ENCODE measurements at regions not wholly inside any gene's neighbourhood (a gene's known extent, or its start where the extent isn't known, plus 50 kb on each side); places are given as distances from the start of the nearest gene placed in this dataset.

DNA sequence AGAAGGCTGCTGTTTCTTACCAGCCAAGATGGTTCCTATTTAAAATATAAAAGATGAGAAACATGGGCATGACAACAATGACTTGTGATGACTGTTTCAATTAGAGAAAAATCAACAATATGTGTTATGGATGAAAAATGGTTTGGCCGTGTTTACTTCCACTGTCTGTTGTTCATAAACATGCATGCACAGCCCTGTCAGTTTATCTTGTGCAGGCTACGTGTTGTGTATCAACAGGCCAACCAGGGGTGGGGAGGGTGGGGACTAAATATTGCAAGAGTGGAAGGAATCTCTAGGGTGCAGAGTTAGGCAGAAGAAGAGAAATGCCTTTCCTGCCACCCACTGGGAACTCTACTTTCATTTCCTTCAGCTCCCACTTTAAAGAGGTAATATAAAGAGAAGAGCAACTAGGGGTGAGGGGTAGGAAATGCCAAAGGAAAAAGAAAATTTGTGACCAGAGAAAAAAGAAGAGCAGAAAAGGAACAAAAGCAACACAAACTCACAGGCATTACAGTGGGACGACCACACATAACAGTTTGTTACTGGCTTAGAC is 116.8 kb upstream of the MEIS1 start:
- no peak for DNase-seq (ENCODE audit: low read depth, low spot score)
- H3K27ac ChIP-seq, result no peak overlapping the region

DNA sequence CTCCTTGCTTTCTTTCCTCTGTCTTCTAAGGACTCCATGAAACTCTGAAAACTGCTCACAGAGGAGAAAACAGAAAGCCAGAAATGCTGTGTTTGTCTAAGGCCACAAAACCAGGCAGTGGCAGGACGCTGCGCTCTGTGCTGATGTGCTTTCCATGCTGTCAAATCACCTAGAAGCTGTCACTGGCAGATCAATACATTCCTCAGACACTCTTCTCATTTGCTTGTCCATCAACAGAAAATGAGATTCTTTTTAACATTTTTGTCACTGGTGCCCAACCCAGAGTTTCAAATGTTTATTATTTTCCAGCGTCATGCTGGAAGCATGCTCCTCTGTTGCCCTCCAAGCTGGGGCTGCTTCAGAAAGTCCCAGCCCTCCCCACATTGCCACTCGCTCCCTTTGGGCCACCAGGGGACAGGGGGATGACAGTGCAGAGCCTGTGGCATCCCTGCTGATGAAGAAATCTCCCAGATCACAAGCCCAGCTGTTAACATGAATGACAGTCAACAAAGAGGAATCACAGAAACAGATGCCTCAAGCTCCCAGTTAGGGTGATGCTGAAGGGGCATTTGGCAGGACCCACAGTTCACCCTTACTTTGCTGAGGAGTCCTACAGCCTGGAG is 117.5 kb upstream of the MEIS1 start:
- no peak overlapping the region for H3K27ac ChIP-seq
- DNase-seq (ENCODE audit: low read depth, low spot score), result no peak

DNA sequence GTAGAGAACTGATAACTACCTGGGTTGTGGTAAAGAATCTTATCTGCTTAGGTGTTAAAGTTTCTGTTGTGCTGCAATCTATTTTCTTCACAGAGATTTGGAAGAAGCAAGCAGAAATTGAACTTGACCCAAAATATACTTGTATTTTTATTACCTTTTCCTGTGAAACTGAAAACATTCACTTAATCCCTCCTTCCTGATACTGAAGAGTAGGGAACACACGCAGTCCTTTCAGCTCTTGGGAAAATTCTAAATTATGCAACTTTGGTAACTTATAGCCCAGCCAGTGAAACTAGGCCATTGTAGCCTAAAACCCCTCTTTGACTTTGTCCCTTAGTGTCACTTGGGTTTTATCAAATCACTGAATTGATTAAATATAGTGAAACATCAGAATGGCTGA is 128.4 kb upstream of the MEIS1 start:
- H3K27ac ChIP-seq, result no peak overlapping the region
- DNase-seq (ENCODE audit: low read depth, low spot score), result no peak

DNA sequence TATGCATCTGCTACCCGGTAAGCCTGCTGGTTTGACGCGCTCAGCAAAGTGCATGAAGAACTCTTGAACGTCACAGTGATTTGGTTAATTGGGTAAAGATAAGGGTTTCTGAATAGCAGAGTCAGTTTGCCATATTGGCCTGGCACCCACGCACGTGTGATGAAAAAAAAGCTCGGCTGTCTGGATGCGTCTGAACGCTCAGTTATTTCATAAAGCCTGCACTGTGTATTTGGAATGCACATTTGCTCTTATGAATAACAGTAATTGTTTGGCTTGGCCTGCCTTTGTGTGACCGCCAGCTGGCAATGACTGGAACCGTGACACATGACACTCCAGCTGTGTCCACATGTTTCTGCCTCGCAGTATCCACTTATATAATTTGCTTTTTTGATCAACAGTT is 129.2 kb upstream of the MEIS1 start:
- DNase-seq (ENCODE audit: low read depth, low spot score), result peak; percentile 27
- no peak overlapping the region for H3K27ac ChIP-seq

DNA sequence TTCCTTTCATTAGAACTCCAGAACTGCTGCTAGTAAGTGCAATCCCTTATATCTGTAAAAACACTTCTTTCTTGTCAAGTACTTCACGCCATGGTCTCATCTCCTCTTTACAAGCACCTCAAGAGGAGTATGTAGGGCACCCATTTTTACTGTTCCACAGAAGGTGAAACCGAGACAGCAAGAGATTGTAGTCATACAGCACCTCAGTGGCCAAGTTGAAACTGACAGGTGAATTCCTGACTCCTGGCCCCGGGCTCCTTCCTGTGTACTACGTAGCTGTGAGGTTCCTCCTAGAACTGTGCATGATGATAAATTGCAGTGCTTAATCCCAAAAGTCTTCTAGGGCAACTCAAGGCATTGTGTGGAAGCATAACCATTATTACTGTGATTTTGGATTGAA is 131.5 kb upstream of the MEIS1 start:
- DNase-seq (ENCODE audit: low read depth, low spot score), result no peak
- no peak overlapping the region for H3K27ac ChIP-seq

DNA sequence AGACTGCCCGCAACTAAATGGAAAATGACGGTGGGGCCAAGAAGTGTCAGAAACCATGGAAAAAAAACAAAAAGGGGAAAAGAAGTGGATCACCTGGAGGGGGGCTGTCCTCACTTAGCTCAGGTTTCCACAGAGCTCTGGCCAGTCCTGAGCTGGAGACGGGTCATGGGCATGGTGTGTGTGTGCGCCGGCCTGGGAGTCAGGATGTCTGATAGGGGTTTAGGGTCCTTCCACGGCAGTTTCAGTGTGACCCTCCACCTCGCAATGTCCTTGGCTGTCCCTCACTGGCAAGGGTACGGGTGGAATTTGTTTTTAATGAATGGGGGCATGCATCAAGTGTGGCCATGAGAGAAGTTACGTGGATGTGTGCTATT is 133.2 kb upstream of the MEIS1 start:
- DNase-seq (ENCODE audit: low read depth, low spot score), result no peak
- no peak overlapping the region for H3K27ac ChIP-seq

DNA sequence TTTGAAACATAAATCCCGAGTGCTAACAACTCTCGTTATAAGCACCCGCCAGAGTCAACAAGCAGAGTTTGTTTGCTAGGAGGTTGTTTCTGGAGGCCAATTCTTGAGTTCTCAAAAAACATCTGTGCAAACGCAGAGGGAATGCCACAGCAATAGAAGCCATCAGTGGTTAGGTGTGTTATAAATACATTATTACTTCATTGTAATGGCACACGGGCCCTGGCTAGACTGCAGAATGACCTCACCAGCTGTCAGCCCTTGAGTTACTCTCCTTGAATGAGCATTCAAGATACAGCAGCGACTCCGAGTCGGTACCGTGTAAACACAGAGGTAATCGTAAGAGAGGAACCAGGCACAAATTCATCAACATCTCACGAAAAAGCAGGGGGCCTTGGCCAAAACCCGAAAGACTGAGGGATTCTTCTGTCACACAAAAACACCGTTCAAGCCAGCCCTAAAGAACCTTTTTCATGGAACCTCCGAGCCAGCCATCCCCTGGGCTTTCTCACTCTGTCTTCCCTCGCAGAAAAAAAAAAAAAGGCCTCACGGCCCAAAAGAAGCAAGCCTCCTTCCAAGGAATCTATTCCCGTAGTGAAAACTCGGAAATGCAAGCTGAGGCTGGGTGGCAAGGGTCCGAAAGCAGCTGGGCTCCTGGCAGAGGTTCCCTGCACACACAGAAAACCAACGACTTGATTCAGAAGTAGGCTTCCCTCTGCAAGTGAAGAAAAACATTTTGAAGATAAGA is 133.7 kb upstream of the MEIS1 start:
- no peak for DNase-seq (ENCODE audit: low read depth, low spot score)
- no peak overlapping the region for H3K27ac ChIP-seq

DNA sequence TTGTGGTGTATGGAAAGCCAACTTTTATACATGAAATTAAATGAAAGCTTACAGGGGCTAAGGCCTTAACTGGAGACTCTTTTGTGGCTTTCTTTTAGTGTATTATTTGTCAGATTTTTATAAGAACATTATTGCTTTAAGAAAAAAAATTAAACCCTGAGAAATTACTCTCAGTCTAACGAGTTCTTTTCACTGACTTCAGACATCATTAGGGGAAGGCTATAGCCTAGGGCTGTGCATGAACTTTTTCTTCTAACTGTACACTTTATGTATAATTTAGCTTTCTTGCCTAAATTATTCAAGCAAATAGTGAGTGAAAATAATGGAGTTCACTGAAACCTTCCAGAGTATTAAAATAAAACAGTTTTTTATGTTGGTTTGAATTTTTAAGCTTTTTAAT is 151.1 kb upstream of the MEIS1 start:
- no peak for DNase-seq (ENCODE audit: low read depth, low spot score)
- no peak overlapping the region for H3K27ac ChIP-seq

DNA sequence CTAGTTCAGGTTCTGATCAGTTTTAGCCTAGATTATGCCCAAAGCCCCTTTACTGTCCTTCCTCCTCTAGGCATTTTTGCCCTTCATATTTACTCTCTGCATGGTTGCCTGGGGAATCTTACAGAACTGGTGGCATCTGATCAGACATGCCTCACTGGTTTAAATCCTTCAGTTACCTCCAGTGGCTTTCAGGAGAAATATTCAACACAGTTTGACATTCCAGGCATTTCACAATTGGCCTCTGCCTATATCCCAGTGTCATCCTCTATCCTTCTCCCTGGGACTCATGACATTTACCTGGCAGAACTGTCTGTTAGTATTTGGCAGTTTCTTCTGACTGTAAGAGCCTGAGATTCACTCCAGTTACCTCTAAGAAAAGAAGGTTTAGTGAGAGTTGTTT is 152.9 kb upstream of the MEIS1 start:
- H3K27ac ChIP-seq, result no peak overlapping the region
- DNase-seq (ENCODE audit: low read depth, low spot score), result no peak

DNA sequence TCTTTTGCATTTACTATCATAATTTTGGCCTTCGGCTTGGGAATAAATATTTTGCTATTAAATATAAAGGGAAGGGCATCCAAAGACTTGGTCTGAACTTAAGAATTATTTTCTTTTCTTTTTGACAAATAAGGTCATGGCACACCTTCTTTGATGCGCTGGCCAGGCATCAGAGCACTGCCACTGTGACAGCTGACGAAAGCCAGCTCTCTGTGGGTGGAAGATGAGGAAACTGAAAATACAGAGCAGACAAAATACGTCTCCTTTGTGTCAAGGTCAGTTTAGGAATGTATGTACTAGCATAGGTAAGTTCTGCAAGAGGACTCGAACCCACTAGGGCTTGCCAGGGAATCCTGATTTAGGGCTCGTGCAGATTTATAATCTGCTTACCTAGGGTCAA is 155.9 kb upstream of the MEIS1 start:
- no peak overlapping the region for H3K27ac ChIP-seq
- no peak for DNase-seq (ENCODE audit: low read depth, low spot score)

DNA sequence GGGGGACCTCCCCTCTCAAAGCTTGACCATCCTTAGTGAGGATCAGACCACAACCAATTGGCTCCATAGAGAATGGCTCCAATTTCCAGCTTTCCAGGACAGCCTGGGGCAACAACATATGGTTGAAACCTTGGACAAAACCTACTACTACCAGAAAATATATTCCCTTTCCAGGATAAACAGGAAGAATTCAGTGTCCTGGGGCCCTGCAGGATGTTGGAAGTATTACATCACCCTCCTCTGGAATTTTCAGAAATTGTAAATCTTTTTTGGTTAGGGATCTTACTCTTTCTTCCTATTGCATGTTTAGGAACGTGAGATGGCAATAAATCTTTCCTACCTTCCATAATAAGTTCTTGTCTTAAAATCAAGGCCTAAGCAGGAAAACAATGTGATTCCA is 158.9 kb upstream of the MEIS1 start:
- no peak overlapping the region for H3K27ac ChIP-seq
- DNase-seq (ENCODE audit: low read depth, low spot score), result no peak

DNA sequence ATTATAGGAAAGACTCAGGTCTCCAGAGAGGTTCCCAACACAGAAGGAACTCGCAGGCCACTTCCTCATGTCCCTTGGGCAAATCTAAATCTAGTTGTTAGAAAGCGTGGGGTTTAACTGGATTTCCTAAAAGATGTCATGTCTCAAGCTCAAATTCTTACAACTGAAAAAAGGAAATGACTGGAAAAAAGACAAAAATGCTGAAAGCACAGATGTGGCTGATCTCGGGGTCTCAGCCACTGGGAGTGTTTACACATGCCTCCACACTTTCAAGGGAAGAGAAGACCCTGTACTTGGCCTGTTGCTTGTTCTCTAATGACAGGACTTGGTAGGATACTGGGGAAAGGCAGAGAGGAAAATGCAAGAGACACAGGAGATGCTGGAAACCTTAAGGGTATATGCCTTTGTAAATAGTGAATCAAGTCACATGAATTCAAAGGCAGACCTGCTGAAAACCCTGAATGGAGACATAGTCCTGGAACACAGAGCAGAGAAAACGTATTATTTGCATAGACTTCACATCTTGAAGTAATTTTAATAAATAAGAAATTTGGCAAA is 160.9 kb upstream of the MEIS1 start:
- DNase-seq (ENCODE audit: low read depth, low spot score), result no peak
- no peak overlapping the region for H3K27ac ChIP-seq

DNA sequence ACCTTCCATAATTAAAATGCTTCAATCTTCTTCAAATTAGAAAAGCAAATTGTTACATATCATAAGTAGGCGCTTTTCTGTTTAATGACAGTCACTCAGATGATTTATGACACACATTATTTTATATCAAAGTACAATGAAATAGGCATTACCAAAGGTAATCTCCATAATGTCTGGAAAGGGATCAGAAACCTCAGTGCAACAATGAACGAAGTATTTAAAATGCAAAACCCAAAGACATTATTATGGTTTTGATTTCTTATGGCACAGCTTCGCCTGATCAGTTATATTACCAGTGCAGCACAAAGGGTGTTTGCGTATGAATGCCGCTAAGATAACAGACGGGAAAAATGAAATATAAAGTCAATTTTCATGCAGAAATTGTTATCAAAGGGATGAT is 162.2 kb upstream of the MEIS1 start:
- no peak overlapping the region for H3K27ac ChIP-seq
- DNase-seq (ENCODE audit: low read depth, low spot score), result no peak

DNA sequence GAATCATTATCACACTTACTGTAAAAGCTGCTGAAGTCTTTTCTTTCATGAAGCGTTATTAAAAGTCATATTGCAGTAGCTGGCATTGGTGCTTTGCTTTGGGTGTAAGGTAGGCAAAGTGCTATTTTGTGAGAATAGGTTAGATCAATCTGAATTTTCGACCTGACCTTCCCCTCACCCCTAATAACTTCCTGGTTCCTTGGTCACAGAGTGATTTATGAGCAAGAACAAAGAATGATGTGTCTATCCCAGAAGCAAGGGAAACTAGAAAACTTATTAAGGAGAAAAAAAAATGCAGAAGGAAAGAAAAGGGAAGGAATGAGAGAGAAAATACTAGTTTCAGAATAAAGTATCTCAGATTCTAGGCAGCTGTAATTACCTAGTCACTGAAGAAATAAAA is 163.1 kb upstream of the MEIS1 start:
- DNase-seq (ENCODE audit: low read depth, low spot score), result no peak
- H3K27ac ChIP-seq, result no peak overlapping the region

DNA sequence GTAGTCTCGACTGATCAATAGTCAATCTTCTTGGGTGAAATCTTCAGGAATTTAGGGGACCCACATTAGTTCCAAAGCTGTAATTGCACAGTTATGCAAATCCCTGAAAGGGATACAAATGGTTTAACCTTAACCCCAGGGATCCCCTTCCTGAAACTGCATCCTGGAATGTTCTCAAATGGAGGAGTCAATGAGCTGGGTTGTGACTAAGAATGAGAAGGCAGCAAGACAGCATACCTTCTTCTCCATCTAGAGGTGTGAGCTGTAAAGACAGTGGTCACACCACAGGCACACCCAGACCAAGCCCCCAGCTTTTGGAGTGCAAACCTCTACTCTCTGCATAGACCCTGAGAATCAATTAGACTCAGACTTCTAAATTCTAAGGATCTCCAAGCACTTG is 164.7 kb upstream of the MEIS1 start:
- no peak for DNase-seq (ENCODE audit: low read depth, low spot score)
- no peak overlapping the region for H3K27ac ChIP-seq

DNA sequence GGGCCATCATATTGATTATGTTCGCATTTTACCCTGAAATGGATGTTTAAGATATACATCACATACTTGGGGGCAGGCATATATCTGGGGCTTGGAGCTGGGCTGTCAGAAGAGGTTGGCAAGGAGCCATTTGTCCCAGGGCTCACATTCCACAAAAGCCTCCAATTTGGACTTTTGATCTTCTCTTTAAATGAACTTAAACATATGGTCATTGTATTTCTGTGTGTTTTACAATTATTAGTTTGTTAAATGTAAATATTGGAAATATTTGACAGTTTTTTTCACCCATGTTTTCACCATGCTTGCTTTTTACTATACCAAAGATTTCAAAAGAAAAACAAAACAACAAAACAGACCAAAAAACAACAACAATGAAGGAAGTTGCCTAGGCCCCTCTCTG is 165.8 kb upstream of the MEIS1 start:
- no peak for DNase-seq (ENCODE audit: low read depth, low spot score)
- H3K27ac ChIP-seq, result no peak overlapping the region

DNA sequence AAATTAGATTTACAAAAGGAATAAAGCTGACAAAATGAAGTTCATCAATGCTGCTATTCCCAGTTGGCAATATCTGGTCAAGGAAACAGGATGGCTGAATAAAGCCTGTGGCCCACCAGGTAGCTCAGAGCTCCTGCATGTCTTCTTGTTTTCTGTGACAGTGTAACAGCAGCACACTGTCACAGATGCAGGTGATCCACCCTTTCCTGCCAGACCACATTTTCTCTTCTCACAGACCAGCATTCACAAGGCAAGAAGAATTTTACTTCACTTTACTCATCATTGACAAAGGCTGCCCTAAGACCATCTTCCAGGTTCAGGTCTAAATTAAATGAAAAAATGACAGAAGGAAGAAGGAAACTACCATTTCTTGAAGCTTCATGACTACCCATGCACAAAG is 166.2 kb upstream of the MEIS1 start:
- DNase-seq (ENCODE audit: low read depth, low spot score), result no peak
- no peak overlapping the region for H3K27ac ChIP-seq

DNA sequence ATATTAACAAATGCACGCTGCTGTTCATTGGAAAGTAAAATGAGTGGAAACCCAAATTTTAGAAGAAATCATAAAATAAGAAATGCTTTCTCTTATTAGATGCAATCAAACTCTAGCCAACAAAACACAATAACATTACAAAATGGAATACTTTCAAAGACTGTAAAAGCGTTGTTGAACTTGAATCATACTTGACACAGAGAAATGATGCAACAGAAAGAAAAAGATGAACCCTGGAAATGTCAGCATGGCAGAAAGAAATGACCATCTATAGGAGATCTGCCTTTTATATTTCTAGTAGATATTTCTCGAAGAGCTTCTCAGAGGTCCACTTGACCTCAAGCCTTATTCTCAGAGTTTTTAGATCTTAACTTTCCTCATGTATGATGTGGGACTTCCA is 170.6 kb upstream of the MEIS1 start:
- no peak for DNase-seq (ENCODE audit: low read depth, low spot score)

DNA sequence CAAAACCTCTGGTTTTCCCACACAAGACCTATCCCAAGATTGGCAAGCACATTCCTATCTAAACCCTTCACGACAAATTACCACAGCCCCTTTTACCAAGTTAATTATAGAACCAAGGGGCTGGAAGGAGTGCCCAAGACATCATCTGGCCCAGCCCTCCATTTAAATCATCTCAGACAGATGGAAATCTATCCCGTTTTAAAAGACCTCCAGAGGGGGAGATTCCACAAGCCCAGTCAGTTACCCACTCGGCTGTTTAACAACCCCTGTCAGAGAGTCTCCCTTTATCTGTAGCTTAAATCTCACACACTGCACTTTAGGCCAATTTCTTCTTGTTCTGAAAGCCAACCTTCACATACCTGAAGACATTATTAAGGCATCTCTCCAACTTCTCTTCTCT is 179.1 kb upstream of the MEIS1 start:
- DNase-seq (ENCODE audit: low read depth, low spot score), result no peak
- no peak overlapping the region for H3K27ac ChIP-seq

More for the DNA sequence above, 170.6 kb upstream of the MEIS1 start:
- H3K27ac ChIP-seq, result no peak overlapping the region

DNA sequence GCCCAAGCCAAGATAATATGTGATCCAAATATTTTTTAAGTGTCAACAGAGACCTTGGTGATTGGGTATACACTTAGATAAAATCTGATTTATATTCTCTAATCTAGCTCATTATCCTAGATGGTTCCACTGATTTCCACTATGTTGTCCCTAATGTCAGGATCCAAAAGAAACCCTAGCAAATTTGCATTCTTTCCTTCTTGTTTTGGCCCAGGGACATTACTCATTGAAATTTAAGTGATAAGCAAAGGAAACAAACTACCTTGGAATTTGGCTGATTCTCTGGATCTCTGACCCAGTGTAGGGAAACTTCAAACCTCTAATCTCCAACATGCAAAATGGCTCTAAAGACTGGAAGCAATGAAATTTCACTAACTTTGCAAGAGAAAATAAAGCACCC is 179.8 kb upstream of the MEIS1 start:
- no peak overlapping the region for H3K27ac ChIP-seq
- no peak for DNase-seq (ENCODE audit: low read depth, low spot score)

DNA sequence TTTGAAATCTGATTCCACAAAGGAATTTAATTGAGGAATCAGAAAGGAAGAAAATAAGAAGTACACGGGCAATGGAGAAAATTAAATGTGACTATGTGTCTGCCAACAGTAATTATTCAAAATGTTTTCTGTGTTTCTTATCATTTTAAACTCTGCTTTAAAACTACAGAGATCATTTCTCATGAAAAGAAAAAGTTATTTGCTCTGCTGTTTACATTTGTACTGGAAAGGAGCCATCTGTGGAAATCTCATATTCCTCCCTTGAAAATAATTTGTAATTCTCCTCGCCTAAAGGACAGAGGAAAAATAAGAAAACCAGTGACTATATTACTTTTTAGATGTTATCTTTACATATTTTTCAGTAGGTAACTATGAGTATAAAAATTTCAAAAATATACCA is 181.9 kb upstream of the MEIS1 start:
- H3K27ac ChIP-seq, result no peak overlapping the region
- DNase-seq (ENCODE audit: low read depth, low spot score), result no peak

DNA sequence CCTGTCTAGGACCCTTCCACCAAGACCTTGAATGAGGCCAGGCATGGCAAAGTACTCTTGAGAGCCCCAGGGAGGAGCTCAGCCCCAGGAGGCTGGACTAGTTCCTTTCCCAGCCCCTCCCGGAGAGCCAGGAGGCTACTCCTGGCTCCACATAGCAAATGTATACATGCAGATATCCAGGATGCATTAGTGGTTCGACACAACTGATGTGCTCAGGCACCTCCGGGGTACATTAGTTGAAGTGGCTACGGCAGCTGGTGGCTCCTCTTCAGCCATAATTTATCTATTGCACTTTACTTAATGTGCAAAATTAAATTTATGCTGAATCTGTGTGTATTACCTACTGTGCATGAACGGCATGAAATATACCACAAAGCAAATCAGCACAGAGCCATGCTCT is 182.8 kb upstream of the MEIS1 start:
- no peak for DNase-seq (ENCODE audit: low read depth, low spot score)
- no peak overlapping the region for H3K27ac ChIP-seq

All from epithelial cell of prostate (primary cell).